AG04450 (cell line): ENCODE measurements at regions not wholly inside any gene's neighbourhood (a gene's known extent, or its start where the extent isn't known, plus 50 kb on each side); places are given as distances from the start of the nearest gene placed in this dataset.

ENCODE experiments used
- CTCF ChIA-PET: fragments of 300-600, 350-600 bp; formaldehyde crosslinking; extraction: SDS; loops from one replicate; lab custom pipeline; 2022; ENCODE audit warnings: antibody characterized with exemption, inconsistent platforms; lab: Charles Lee
- POLR2A ChIA-PET: fragments of 350-600 bp; formaldehyde crosslinking; extraction: SDS; loops from one replicate; lab custom pipeline; 2021; ENCODE audit warnings: antibody characterized with exemption, inconsistent platforms; lab: Yijun Ruan, JAX
- DNase-seq: peaks from one replicate; pipeline ENCODE4 v3.0.0-alpha.2; 2011; ENCODE audit warnings: low read depth, low spot score
- H3K27ac ChIP-seq: one replicate; pipeline ENCODE4 v1.5.1; 2012; ENCODE audit warnings: low read depth, low read length, control low read depth
- H3K27me3 ChIP-seq: one replicate; pipeline ENCODE4 v1.6.0; 2012; ENCODE audit warnings: low read length; ENCODE audit not compliant: control insufficient read depth, insufficient read depth
- H3K4me3 ChIP-seq: 2 replicates; pipeline ENCODE4 v1.5.1; 2011; ENCODE audit warnings: mild to moderate bottlenecking, low read depth, low read length, control low read depth
- H3K9me3 ChIP-seq: 2 replicates; pipeline ENCODE4 v1.5.1; 2012; ENCODE audit warnings: low read length; ENCODE audit not compliant: control insufficient read depth, insufficient read depth
- TF ChIP-seq, protein P1 (sequence below): IDR thresholded peaks from 2 replicates; pipeline ENCODE4 v1.5.1; 2011; ENCODE audit warnings: low read depth, low read length, control low read depth, inconsistent platforms

DNA sequence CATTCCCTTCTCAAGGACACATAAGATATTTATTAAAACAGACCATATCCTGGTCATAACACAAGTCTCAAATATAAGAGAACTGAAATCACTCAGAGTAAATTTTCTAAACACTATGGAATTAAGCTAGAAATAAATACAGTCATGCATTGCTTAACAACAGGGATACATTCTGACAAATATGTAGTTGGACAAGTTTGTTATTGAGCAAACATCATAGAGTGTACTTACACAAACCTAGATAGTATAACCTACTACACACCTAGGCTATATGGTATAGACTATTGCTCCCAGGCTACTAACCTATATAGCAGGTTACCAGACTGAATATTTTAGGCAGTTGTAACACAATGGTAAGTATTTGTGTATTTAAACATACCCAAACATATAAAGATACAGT, 104.0 kb downstream of the MIS18A start:
- Histone ChIP-seq H3K27ac (no peak overlapping the region), H3K27me3 (no peaks in the 10 kb centered on the region), H3K9me3 (no peaks in the 10 kb centered on the region), H3K4me3 (no peak overlapping the region)
- DNase-seq, result no peak
- ChIA-PET CTCF (no interaction called here), POLR2A (no interaction called here)
- TF ChIP-seq, protein P1, sequence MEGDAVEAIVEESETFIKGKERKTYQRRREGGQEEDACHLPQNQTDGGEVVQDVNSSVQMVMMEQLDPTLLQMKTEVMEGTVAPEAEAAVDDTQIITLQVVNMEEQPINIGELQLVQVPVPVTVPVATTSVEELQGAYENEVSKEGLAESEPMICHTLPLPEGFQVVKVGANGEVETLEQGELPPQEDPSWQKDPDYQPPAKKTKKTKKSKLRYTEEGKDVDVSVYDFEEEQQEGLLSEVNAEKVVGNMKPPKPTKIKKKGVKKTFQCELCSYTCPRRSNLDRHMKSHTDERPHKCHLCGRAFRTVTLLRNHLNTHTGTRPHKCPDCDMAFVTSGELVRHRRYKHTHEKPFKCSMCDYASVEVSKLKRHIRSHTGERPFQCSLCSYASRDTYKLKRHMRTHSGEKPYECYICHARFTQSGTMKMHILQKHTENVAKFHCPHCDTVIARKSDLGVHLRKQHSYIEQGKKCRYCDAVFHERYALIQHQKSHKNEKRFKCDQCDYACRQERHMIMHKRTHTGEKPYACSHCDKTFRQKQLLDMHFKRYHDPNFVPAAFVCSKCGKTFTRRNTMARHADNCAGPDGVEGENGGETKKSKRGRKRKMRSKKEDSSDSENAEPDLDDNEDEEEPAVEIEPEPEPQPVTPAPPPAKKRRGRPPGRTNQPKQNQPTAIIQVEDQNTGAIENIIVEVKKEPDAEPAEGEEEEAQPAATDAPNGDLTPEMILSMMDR, result no peak

DNA sequence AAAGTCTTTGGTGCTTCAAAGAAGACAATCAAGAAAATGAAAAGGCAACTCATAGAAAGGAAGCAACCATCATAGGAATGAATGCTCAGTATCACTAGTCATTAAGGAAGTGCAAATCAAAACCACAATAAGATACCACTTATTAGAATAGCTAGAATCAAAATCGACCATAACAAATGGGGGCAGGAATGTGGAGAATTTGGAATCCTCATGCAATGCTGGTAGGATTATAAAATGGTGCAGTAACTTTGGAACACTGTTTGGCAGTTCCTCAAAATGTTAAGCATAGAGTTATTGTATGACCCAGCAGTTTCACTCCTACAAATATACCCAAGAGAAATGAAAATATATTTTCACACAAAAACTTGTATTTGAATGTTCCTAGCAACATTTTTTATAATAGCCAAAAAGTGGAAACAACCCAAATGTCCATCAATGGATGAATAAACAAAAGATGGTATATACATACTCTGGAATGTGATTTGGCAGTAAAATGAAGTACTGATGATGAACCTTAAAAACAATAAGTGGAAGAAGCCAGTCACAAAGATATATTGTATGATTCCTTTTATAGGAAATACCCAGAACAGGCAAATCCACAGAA, 105.6 kb downstream of the MIS18A start:
- DNase-seq, result no peak
- ChIA-PET POLR2A (no interaction called here), CTCF (no interaction called here)

DNA sequence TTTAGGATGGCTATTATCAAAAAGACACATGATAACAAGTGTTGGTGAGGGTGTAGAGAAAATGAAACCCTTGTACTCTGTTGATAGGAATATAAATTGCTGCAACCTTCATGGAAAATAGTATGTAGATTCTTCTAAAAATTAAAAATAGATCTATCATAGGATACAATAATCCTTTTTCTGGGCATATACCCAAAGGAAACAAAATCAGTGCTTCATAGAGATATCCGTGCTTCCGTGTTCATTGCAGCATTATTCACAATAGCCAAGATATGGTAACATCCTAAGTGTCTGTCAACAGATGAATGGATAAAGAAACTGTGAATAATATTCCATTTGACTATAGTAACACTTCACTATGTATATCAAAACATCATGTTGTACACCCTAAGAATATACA, 106.7 kb downstream of the MIS18A start:
- TF ChIP-seq, protein P1, result no peak
- POLR2A ChIA-PET, result no interaction called here
- H3K4me3 ChIP-seq, result no peak overlapping the region
- CTCF ChIA-PET, result interaction anchor here (0.6 kb wide), 1 partner anchor 80 kb away, joined by 3 read pairs; no protein-coding TSS in a partner anchor
- H3K27me3 ChIP-seq, result no peaks in the 10 kb centered on the region
- no peaks in the 10 kb centered on the region for H3K9me3 ChIP-seq
- no peak for DNase-seq
- no peak overlapping the region for H3K27ac ChIP-seq

More for the DNA sequence above, 105.6 kb downstream of the MIS18A start:
- H3K27ac ChIP-seq, result no peak overlapping the region
- no peaks in the 10 kb centered on the region for H3K27me3 ChIP-seq
- no peaks in the 10 kb centered on the region for H3K9me3 ChIP-seq
- no peak overlapping the region for H3K4me3 ChIP-seq
- TF ChIP-seq, protein P1, result no peak

DNA sequence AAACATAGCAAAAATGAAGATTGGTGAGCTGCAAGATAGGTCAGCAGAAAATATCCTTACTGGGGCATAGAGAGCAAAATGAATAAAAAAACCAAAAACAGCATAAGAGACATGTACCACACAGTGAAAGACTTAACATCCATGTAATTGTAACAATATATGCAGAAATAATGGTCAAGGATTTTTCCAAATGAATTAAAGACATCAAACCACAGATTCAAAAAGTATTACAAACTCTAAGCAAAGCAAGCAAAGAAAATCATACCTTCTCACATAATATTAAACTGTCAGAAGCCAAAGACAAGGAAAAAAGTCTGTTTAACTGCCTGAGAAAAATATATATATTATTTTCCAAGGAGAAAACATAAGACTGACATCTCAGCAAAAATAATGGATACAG, 111.3 kb downstream of the MIS18A start:
- Histone ChIP-seq H3K27me3 (no peaks in the 10 kb centered on the region), H3K4me3 (no peak overlapping the region), H3K9me3 (no peaks in the 10 kb centered on the region), H3K27ac (no peak overlapping the region)
- POLR2A ChIA-PET, result no interaction called here
- TF ChIP-seq, protein P1, result no peak
- CTCF ChIA-PET, result no interaction called here
- no peak for DNase-seq

DNA sequence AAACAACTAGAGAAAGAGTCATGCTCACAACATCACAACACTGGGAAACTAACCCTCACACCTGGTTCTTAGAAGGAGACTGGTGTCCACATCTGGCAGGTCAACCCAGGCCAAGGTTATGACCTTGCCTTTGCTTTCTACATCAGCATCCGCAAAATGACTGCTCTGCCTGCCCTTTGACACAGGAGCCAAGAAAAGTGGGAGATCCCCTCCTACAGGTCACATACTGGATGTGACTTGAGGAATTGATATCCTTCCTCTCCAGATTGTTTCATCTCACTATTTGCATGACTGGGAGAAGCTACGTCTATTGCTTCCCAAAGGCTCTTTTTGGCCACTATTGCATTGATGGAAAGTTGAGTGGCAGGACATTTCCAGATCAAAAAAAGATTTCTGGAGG, 115.5 kb downstream of the MIS18A start:
- H3K27me3 ChIP-seq, result no peaks in the 10 kb centered on the region
- TF ChIP-seq, protein P1, result no peak
- ChIA-PET POLR2A (no interaction called here), CTCF (no interaction called here)
- DNase-seq, result no peak
- H3K4me3 ChIP-seq, result no peak overlapping the region
- H3K9me3 ChIP-seq, result no peaks in the 10 kb centered on the region
- H3K27ac ChIP-seq, result no peak overlapping the region
